ENCODE measurements at regions not wholly inside any gene's neighbourhood (a gene's known extent, or its start where the extent isn't known, plus 50 kb on each side); places are given as distances from the start of the nearest gene placed in this dataset.
A peak's percentile ranks its signal among the peaks of the same experiment; 100 is the strongest.

GRCh38 chr21:35370071-35370470 lies 321.0 kb upstream of the RUNX1 start:
- DNase-seq (ENCODE audit: low spot score), result no peak

GRCh38 chr21:35368326-35368725 lies 319.2 kb upstream of the RUNX1 start:
- no peak for DNase-seq (ENCODE audit: low spot score)

- DNase-seq (ENCODE audit: low spot score), result no peak
These were observed 318.5 kb upstream of the RUNX1 start for GRCh38 chr21:35367553-35367952.

- DNase-seq (ENCODE audit: low spot score), result no peak
These were observed 317.4 kb upstream of the RUNX1 start for GRCh38 chr21:35366394-35367080.

GRCh38 chr21:35363458-35363857 lies 314.4 kb upstream of the RUNX1 start:
- no peak for DNase-seq (ENCODE audit: low spot score)

- DNase-seq (ENCODE audit: low spot score), result no peak
These were observed 312.9 kb upstream of the RUNX1 start for GRCh38 chr21:35361988-35362387.

GRCh38 chr21:35360870-35361570 lies 311.9 kb upstream of the RUNX1 start:
- DNase-seq (ENCODE audit: low spot score), result no peak

GRCh38 chr21:35359076-35359475 lies 310.0 kb upstream of the RUNX1 start:
- no peak for DNase-seq (ENCODE audit: low spot score)

- no peak for DNase-seq (ENCODE audit: low spot score)
These were observed 308.9 kb upstream of the RUNX1 start for GRCh38 chr21:35358008-35358407.

GRCh38 chr21:35357041-35357780 lies 308.1 kb upstream of the RUNX1 start:
- DNase-seq (ENCODE audit: low spot score), result no peak

GRCh38 chr21:35354078-35354477 lies 305.0 kb upstream of the RUNX1 start:
- no peak for DNase-seq (ENCODE audit: low spot score)

GRCh38 chr21:35352793-35353192 lies 303.7 kb upstream of the RUNX1 start:
- DNase-seq (ENCODE audit: low spot score), result no peak

GRCh38 chr21:35352066-35352770 lies 303.1 kb upstream of the RUNX1 start:
- no peak for DNase-seq (ENCODE audit: low spot score)

- DNase-seq (ENCODE audit: low spot score), result no peak
These were observed 302.3 kb upstream of the RUNX1 start for GRCh38 chr21:35351434-35351833.

GRCh38 chr21:35350965-35351364 lies 301.9 kb upstream of the RUNX1 start:
- DNase-seq (ENCODE audit: low spot score), result no peak

GRCh38 chr21:35349376-35350080 lies 300.4 kb upstream of the RUNX1 start:
- no peak for DNase-seq (ENCODE audit: low spot score)

- DNase-seq (ENCODE audit: low spot score), result no peak
These were observed 299.6 kb upstream of the RUNX1 start for GRCh38 chr21:35348686-35349085.

GRCh38 chr21:35346697-35347096 lies 297.6 kb upstream of the RUNX1 start:
- no peak for DNase-seq (ENCODE audit: low spot score)

- DNase-seq (ENCODE audit: low spot score), result no peak
These were observed 296.9 kb upstream of the RUNX1 start for GRCh38 chr21:35345954-35346353.

- no peak for DNase-seq (ENCODE audit: low spot score)
These were observed 295.5 kb upstream of the RUNX1 start for GRCh38 chr21:35344582-35344981.

- DNase-seq (ENCODE audit: low spot score), result peak; percentile 0
These were observed 294.1 kb upstream of the RUNX1 start for GRCh38 chr21:35343046-35343819.

Measured in CD4-positive, alpha-beta T cell treated with Interleukin-2 at 100 ng/mL for 4 hours (primary cell).